H1 (cell line): ENCODE measurements at regions not wholly inside any gene's neighbourhood (a gene's known extent, or its start where the extent isn't known, plus 50 kb on each side); places are given as distances from the start of the nearest gene placed in this dataset.

Experiments used
- CTCF ChIA-PET: fragments of 300-600 bp; sonication (Branson Sonifier 250); formaldehyde crosslinking; loops from one replicate; lab custom pipeline; 2021; ENCODE audit not compliant: partially characterized antibody; lab: Charles Lee
- POLR2A ChIA-PET: fragments of 300-600 bp; sonication (Branson Sonifier 250); formaldehyde crosslinking; loops from one replicate; lab custom pipeline; 2021; ENCODE audit warnings: inconsistent platforms; ENCODE audit not compliant: partially characterized antibody; lab: Charles Lee
- DNase-seq, 2 experiments: peaks; one replicate each; pipeline versions ENCODE4 v3.0.0 to v3.0.0-alpha.2; 2010 to 2022; ENCODE audit warnings: low spot score in 2 of 2, low read depth in 1 of 2, mixed read lengths in 1 of 2
- FAIRE-seq: peaks from 2 replicates; lab custom pipeline; 2011; peaks lifted over from hg19 to GRCh38; lab: Jason Lieb, UNC
- H2AFZ ChIP-seq: 2 replicates; pipeline ENCODE4 v1.8.1; 2012; ENCODE audit warnings: low read length, inconsistent platforms
- H2AK5ac ChIP-seq: 2 replicates; pipeline ENCODE4 v1.6.1; 2013; ENCODE audit warnings: low read depth, low read length
- H2BK120ac ChIP-seq: replicated peaks from 2 replicates; pipeline ENCODE3; 2013; ENCODE audit warnings: low read depth, low read length, inconsistent platforms
- H2BK12ac ChIP-seq: 2 replicates; pipeline ENCODE4 v1.6.1; 2013; ENCODE audit warnings: low read depth, low read length
- H2BK15ac ChIP-seq: 2 replicates; pipeline ENCODE4 v1.6.1; 2013; ENCODE audit warnings: low read length
- H2BK20ac ChIP-seq: 2 replicates; pipeline ENCODE4 v1.6.1; 2013; ENCODE audit warnings: low read length
- H2BK5ac ChIP-seq: 2 replicates; pipeline ENCODE4 v1.6.1; 2013; ENCODE audit warnings: low read depth, low read length
- H3K14ac ChIP-seq: 2 replicates; pipeline ENCODE4 v1.6.1; 2013; ENCODE audit warnings: inconsistent platforms; ENCODE audit not compliant: insufficient read length
- H3K18ac ChIP-seq: 2 replicates; pipeline ENCODE4 v1.6.1; 2013; ENCODE audit warnings: low read length; ENCODE audit errors: extremely low read depth
- H3K23ac ChIP-seq: 2 replicates; pipeline ENCODE4 v1.6.1; 2013; ENCODE audit warnings: inconsistent platforms; ENCODE audit not compliant: insufficient read length
- H3K23me2 ChIP-seq: 2 replicates; pipeline ENCODE4 v1.6.1; 2013; ENCODE audit warnings: low read depth, low read length
- H3K27ac ChIP-seq: 2 replicates; pipeline ENCODE4 v1.6.1; 2011; ENCODE audit warnings: low read depth, low read length, inconsistent platforms
- H3K27me3 ChIP-seq, 4 experiments: replicated peaks in 1 of 4; 1 replicate in 1 of 4; 2 replicates in 3 of 4; pipeline versions ENCODE4 v1.6.1 to v1.8.1; 2011 to 2013; ENCODE audit warnings: low read length in 3 of 4, mild to moderate bottlenecking in 3 of 4, inconsistent platforms in 2 of 4, mixed read lengths in 2 of 4, moderate library complexity in 1 of 4; ENCODE audit not compliant: control insufficient read depth in 3 of 4, insufficient read depth in 3 of 4; ENCODE audit errors: extremely low read depth in 1 of 4
- H3K36me3 ChIP-seq, 4 experiments: 2 replicates each; pipeline versions ENCODE4 v1.6.1 to v1.8.1; 2011 to 2013; ENCODE audit warnings: mild to moderate bottlenecking in 4 of 4, low read length in 3 of 4, moderate library complexity in 2 of 4, control low read depth in 1 of 4, inconsistent platforms in 1 of 4; ENCODE audit not compliant: insufficient read depth in 4 of 4, control insufficient read depth in 2 of 4
- H3K4ac ChIP-seq: replicated peaks from 2 replicates; pipeline ENCODE3; 2013; ENCODE audit warnings: low read length, low read depth, mixed read lengths, inconsistent platforms; ENCODE audit not compliant: insufficient read length
- H3K4me1 ChIP-seq, 4 experiments: replicated peaks in 1 of 4; 1 replicate in 1 of 4; 2 replicates in 3 of 4; pipeline versions ENCODE4 v1.6.1 to v1.8.1; 2011 to 2013; ENCODE audit warnings: low read length in 3 of 4, inconsistent platforms in 2 of 4, mixed read lengths in 1 of 4; ENCODE audit not compliant: insufficient read depth in 4 of 4, control insufficient read depth in 3 of 4
- H3K4me2 ChIP-seq, 2 experiments: 2 replicates each; pipeline versions ENCODE4 v1.6.1 to v1.8.1; 2011 to 2013; ENCODE audit warnings: low read depth in 2 of 2, low read length in 2 of 2, control low read depth in 1 of 2, inconsistent platforms in 1 of 2, mild to moderate bottlenecking in 1 of 2; ENCODE audit not compliant: insufficient read depth in 1 of 2
- H3K4me3 ChIP-seq, 4 experiments: fragments of 200-600, 300-600 bp in 1 of 4; sonication (generic), shearing (Covaris generic), sonication (Bioruptor Twin) in 1 of 4; 2 replicates each; pipeline versions ENCODE4 v1.5.1 to v1.8.1; 2011 to 2016; ENCODE audit warnings: low read length in 4 of 4, low read depth in 3 of 4, control low read depth in 2 of 4, inconsistent platforms in 2 of 4, mild to moderate bottlenecking in 2 of 4, mixed read lengths in 1 of 4, moderate library complexity in 1 of 4; ENCODE audit not compliant: insufficient read depth in 2 of 4; ENCODE audit errors: extremely low read depth in 1 of 4
- H3K56ac ChIP-seq: replicated peaks from 2 replicates; pipeline ENCODE3; 2013; ENCODE audit warnings: low read depth, mild to moderate bottlenecking, mixed read lengths, low read length, inconsistent platforms; ENCODE audit not compliant: insufficient read length
- H3K79me1 ChIP-seq: 2 replicates; pipeline ENCODE4 v1.6.1; 2013; ENCODE audit warnings: low read depth, low read length, control low read depth
- H3K79me2 ChIP-seq, 2 experiments: 2 replicates each; pipeline versions ENCODE4 v1.6.1 to v1.8.1; 2012 to 2013; ENCODE audit warnings: low read length in 2 of 2, mild to moderate bottlenecking in 2 of 2, inconsistent platforms in 1 of 2; ENCODE audit not compliant: insufficient read depth in 2 of 2, control insufficient read depth in 1 of 2
- H3K9ac ChIP-seq, 4 experiments: replicated peaks in 1 of 4; 1 replicate in 1 of 4; 2 replicates in 3 of 4; pipeline versions ENCODE4 v1.6.1 to v1.8.1; 2011 to 2013; ENCODE audit warnings: low read depth in 3 of 4, low read length in 3 of 4, control low read depth in 2 of 4, mild to moderate bottlenecking in 2 of 4, moderate library complexity in 2 of 4, inconsistent platforms in 1 of 4; ENCODE audit errors: extremely low read depth in 1 of 4
- H3K9me3 ChIP-seq, 2 experiments: 2 replicates each; pipeline versions ENCODE4 v1.6.1 to v1.8.1; 2012 to 2013; ENCODE audit warnings: mild to moderate bottlenecking in 2 of 2, moderate library complexity in 2 of 2, control low read depth in 1 of 2, inconsistent platforms in 1 of 2, low read depth in 1 of 2, low read length in 1 of 2, mixed read lengths in 1 of 2; ENCODE audit not compliant: insufficient read depth in 2 of 2
- H4K20me1 ChIP-seq, 2 experiments: replicated peaks in 1 of 2; 2 replicates each; pipeline versions ENCODE3 to v1.8.1; 2011 to 2013; ENCODE audit warnings: inconsistent platforms in 2 of 2, low read length in 2 of 2, mild to moderate bottlenecking in 1 of 2; ENCODE audit not compliant: insufficient read depth in 2 of 2, control insufficient read depth in 1 of 2
- H4K5ac ChIP-seq: 2 replicates; pipeline ENCODE4 v1.6.1; 2013; ENCODE audit warnings: low read length, low read depth, mixed read lengths, inconsistent platforms; ENCODE audit not compliant: insufficient read length
- H4K8ac ChIP-seq: 2 replicates; pipeline ENCODE4 v1.8.0; 2013; ENCODE audit warnings: mild to moderate bottlenecking, moderate library complexity, low read length, inconsistent platforms; ENCODE audit not compliant: insufficient read depth; ENCODE audit errors: extremely low read depth
- H4K91ac ChIP-seq: replicated peaks from 2 replicates; pipeline ENCODE3; 2013; ENCODE audit warnings: low read length, mixed read lengths, inconsistent platforms; ENCODE audit not compliant: insufficient read length
- EGR1 ChIP-seq: IDR thresholded peaks from 2 replicates; pipeline ENCODE4 v1.6.1; 2011; ENCODE audit warnings: low read depth, low read length, borderline replicate concordance
- HDAC2 ChIP-seq, 2 experiments: fragments of 300-600 bp in 1 of 2; sonication (generic) in 1 of 2; IDR thresholded peaks; 2 replicates each; pipeline ENCODE4 v1.6.1; 2011 to 2012; ENCODE audit warnings: low read depth in 2 of 2, low read length in 2 of 2, mild to moderate bottlenecking in 2 of 2, moderate library complexity in 2 of 2, borderline replicate concordance in 1 of 2, inconsistent platforms in 1 of 2
- HDAC6 ChIP-seq: IDR thresholded peaks from one replicate; pipeline ENCODE4 v1.7.1; 2012; ENCODE audit warnings: low read depth, mild to moderate bottlenecking, inconsistent platforms, low read length, moderate library complexity
- JUND ChIP-seq: IDR thresholded peaks from 2 replicates; pipeline ENCODE4 v1.6.1; 2011; ENCODE audit warnings: mild to moderate bottlenecking, improper control_type of control experiment, low read length
- KDM5A ChIP-seq: fragments of 200-600 bp; IDR thresholded peaks from 2 replicates; pipeline ENCODE4 v1.7.1; 2012; ENCODE audit warnings: mild to moderate bottlenecking, low read length, inconsistent platforms, mixed read lengths
- SIRT6 ChIP-seq: IDR thresholded peaks from one replicate; pipeline ENCODE4 v1.7.1; 2012; ENCODE audit warnings: low read length, inconsistent platforms
- SIX5 ChIP-seq: IDR thresholded peaks from 2 replicates; pipeline ENCODE4 v1.6.1; 2011; ENCODE audit warnings: mild to moderate bottlenecking, low read depth, low read length
- SP4 ChIP-seq: IDR thresholded peaks from 2 replicates; pipeline ENCODE4 v1.6.1; 2012; ENCODE audit warnings: low read length, inconsistent platforms
- SUZ12 ChIP-seq: fragments of 200-600 bp; sonication (generic); IDR thresholded peaks from 2 replicates; pipeline ENCODE4 v1.6.1; 2012; ENCODE audit warnings: mild to moderate bottlenecking, inconsistent platforms, low read length, moderate library complexity, mixed read lengths
- TCF12 ChIP-seq: IDR thresholded peaks from 2 replicates; pipeline ENCODE4 v1.6.1; 2011; ENCODE audit warnings: low read depth, mild to moderate bottlenecking, low read length
- WGBS, 2 experiments: shearing (Covaris generic) in 1 of 2; methylation state at CpG; one replicate each; pipeline versions ENCODE4 v1.1.6 to v1.1.7; 2013 to 2015; ENCODE audit warnings: low lambda C conversion rate in 2 of 2, mixed read lengths in 2 of 2, inconsistent platforms in 1 of 2, low coverage in 1 of 2, missing lambda C conversion rate in 1 of 2; ENCODE audit not compliant: insufficient replicate concordance in 2 of 2, insufficient coverage in 1 of 2, insufficient read length in 1 of 2; ENCODE audit errors: extremely low coverage in 1 of 2, missing lambda C conversion rate in 1 of 2; 5-methylcytosine and 5-hydroxymethylcytosine counted together
- TF ChIP-seq, protein P1 (sequence below): IDR thresholded peaks from 2 replicates; pipeline ENCODE4 v1.6.1; 2012; ENCODE audit warnings: inconsistent platforms
- TF ChIP-seq, protein P2 (sequence below), 3 experiments: IDR thresholded peaks; 1 replicate in 2 of 3; 2 replicates in 1 of 3; pipeline versions ENCODE4 v1.5.1 to v1.6.1; 2011; ENCODE audit warnings: low read length in 3 of 3, mild to moderate bottlenecking in 3 of 3, inconsistent platforms in 2 of 3, low read depth in 1 of 3, moderate library complexity in 1 of 3; ENCODE audit not compliant: insufficient read depth in 1 of 3; ENCODE audit errors: control extremely low read depth in 1 of 3

DNA sequence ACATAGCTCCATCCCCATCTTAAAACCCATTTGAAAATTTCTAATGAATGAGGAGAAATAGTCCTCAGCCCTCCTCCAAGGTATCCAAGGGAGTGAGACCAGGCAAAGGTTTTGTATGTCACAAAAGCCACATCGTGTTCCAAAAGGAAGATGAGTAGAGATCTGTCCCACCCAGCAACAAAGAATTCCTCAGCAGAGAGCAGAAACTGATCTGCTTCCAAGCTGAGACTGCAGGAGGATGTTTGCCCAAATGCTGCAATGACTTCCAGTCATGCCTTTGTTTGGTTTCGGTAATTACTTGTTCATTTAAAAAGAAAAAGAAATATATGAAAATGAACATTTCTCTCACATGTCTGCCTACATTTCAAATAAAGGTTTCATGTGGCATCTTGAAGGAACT is 186.9 kb downstream of the SETD4 start:
- H3K27ac ChIP-seq = no peak overlapping the region
- no peaks in the 10 kb centered on the region for H3K4me1 ChIP-seq
- H4K91ac ChIP-seq = no peak overlapping the region
- no peaks in the 10 kb centered on the region for H3K27me3 ChIP-seq
- no peak overlapping the region for H4K5ac ChIP-seq
- H2BK20ac ChIP-seq = no peak overlapping the region
- no peak overlapping the region for H2AK5ac ChIP-seq
- no peak overlapping the region for H3K4me2 ChIP-seq
- H3K79me1 ChIP-seq = no peaks in the 10 kb centered on the region
- no peak overlapping the region for H2BK15ac ChIP-seq
- H3K36me3 ChIP-seq = no peaks in the 10 kb centered on the region
- H2AFZ ChIP-seq = no peak overlapping the region
- no peak overlapping the region for H2BK120ac ChIP-seq
- no peaks in the 10 kb centered on the region for H3K79me2 ChIP-seq
- no peak overlapping the region for H3K4me3 ChIP-seq
- no peaks in the 10 kb centered on the region for H3K23me2 ChIP-seq
- no peak overlapping the region for H3K23ac ChIP-seq
- no peak overlapping the region for H3K4ac ChIP-seq
- H2BK5ac ChIP-seq = no peak overlapping the region
- H3K9ac ChIP-seq = no peak overlapping the region
- FAIRE-seq = no peak
- WGBS, 2 experiments = 79% methylated on average over 2 of the region's 2 CpGs; no CpG with 5 or more reads in 1 of the 2 experiments
- H3K9me3 ChIP-seq = no peaks in the 10 kb centered on the region
- no peak overlapping the region for H2BK12ac ChIP-seq
- ChIA-PET POLR2A (interaction anchor here (1.1 kb wide), 1 partner anchor 156 kb away, joined by 3 read pairs; no protein-coding TSS in a partner anchor), CTCF (interaction anchor here (0.6 kb wide), 1 partner anchor 35 kb away, joined by 3 read pairs; no protein-coding TSS in a partner anchor)
- H3K56ac ChIP-seq = no peak overlapping the region
- H4K20me1 ChIP-seq = no peaks in the 10 kb centered on the region
- no peak overlapping the region for H3K14ac ChIP-seq
- DNase-seq = no peak
- H4K8ac ChIP-seq = no peak overlapping the region
- H3K18ac ChIP-seq = no peak overlapping the region
- TF ChIP-seq SIRT6 = no peak
- TF ChIP-seq SIX5 = no peak
- no peak for TF ChIP-seq HDAC6
- TF ChIP-seq HDAC2 (IDR thresholded peaks at IDR 0.05; ENCODE audit: borderline replicate concordance in 1 of 2, low read depth in 2 of 2, low read length in 2 of 2) = no peak
- no peak for TF ChIP-seq EGR1
- no peak for TF ChIP-seq JUND
- TF ChIP-seq TCF12 = no peak
- no peak for TF ChIP-seq SUZ12
- TF ChIP-seq SP4 = no peak
- TF ChIP-seq, protein P1, sequence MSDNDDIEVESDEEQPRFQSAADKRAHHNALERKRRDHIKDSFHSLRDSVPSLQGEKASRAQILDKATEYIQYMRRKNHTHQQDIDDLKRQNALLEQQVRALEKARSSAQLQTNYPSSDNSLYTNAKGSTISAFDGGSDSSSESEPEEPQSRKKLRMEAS = no peak
- TF ChIP-seq, protein P2, sequence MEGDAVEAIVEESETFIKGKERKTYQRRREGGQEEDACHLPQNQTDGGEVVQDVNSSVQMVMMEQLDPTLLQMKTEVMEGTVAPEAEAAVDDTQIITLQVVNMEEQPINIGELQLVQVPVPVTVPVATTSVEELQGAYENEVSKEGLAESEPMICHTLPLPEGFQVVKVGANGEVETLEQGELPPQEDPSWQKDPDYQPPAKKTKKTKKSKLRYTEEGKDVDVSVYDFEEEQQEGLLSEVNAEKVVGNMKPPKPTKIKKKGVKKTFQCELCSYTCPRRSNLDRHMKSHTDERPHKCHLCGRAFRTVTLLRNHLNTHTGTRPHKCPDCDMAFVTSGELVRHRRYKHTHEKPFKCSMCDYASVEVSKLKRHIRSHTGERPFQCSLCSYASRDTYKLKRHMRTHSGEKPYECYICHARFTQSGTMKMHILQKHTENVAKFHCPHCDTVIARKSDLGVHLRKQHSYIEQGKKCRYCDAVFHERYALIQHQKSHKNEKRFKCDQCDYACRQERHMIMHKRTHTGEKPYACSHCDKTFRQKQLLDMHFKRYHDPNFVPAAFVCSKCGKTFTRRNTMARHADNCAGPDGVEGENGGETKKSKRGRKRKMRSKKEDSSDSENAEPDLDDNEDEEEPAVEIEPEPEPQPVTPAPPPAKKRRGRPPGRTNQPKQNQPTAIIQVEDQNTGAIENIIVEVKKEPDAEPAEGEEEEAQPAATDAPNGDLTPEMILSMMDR (IDR thresholded peaks at IDR 0.05; ENCODE audit: control extremely low read depth in 1 of 3, insufficient read depth in 1 of 3, low read depth in 1 of 3, low read length in 3 of 3) = no peak
- TF ChIP-seq KDM5A = no peak
